H9 (cell line): ENCODE measurements at regions not wholly inside any gene's neighbourhood (a gene's known extent, or its start where the extent isn't known, plus 50 kb on each side); places are given as distances from the start of the nearest gene placed in this dataset.

ENCODE experiments used
- DNase-seq: peaks from one replicate; pipeline ENCODE4 v3.0.0-alpha.2; 2017
- H2AFZ ChIP-seq: one replicate; pipeline ENCODE4 v1.6.1; 2013; ENCODE audit warnings: mild to moderate bottlenecking, low read length, control low read depth, moderate library complexity
- H2AK5ac ChIP-seq: 2 replicates; pipeline ENCODE4 v1.6.1; 2013; ENCODE audit warnings: low read length, control low read depth, mixed read lengths; ENCODE audit not compliant: insufficient read length
- H2BK120ac ChIP-seq: one replicate; pipeline ENCODE4 v1.6.1; 2013; ENCODE audit warnings: low read depth, mild to moderate bottlenecking, low read length, control low read depth, inconsistent platforms; ENCODE audit not compliant: poor library complexity, severe bottlenecking
- H2BK12ac ChIP-seq: 2 replicates; pipeline ENCODE4 v1.6.1; 2013; ENCODE audit warnings: low read length, control low read depth, mixed read lengths, low read depth; ENCODE audit not compliant: insufficient read length
- H2BK15ac ChIP-seq: 2 replicates; pipeline ENCODE4 v1.6.1; 2013; ENCODE audit warnings: low read depth, low read length, control low read depth
- H2BK20ac ChIP-seq: one replicate; pipeline ENCODE4 v1.6.1; 2013; ENCODE audit warnings: low read depth, mild to moderate bottlenecking, low read length, control low read depth, inconsistent platforms; ENCODE audit not compliant: poor library complexity, severe bottlenecking
- H2BK5ac ChIP-seq: 2 replicates; pipeline ENCODE4 v1.6.1; 2013; ENCODE audit warnings: low read length, control low read depth, mixed read lengths; ENCODE audit not compliant: insufficient read length
- H3K14ac ChIP-seq: 2 replicates; pipeline ENCODE4 v1.6.1; 2013; ENCODE audit warnings: low read length, control low read depth; ENCODE audit not compliant: insufficient read depth
- H3K18ac ChIP-seq: 2 replicates; pipeline ENCODE4 v1.6.1; 2013; ENCODE audit warnings: low read depth, mild to moderate bottlenecking, mixed read lengths, low read length, control low read depth; ENCODE audit not compliant: insufficient read length
- H3K23ac ChIP-seq: 2 replicates; pipeline ENCODE4 v1.6.1; 2013; ENCODE audit warnings: low read length, control low read depth, mixed read lengths, low read depth; ENCODE audit not compliant: insufficient read length
- H3K23me2 ChIP-seq: 2 replicates; pipeline ENCODE4 v1.6.1; 2013; ENCODE audit warnings: low read depth, mild to moderate bottlenecking, mixed read lengths, low read length, control low read depth; ENCODE audit not compliant: insufficient read length, poor library complexity, severe bottlenecking
- H3K27ac ChIP-seq: 2 replicates; pipeline ENCODE4 v1.5.1; 2013; ENCODE audit warnings: low read length, control low read depth, mixed read lengths, low read depth; ENCODE audit not compliant: insufficient read length
- H3K27me3 ChIP-seq: 2 replicates; pipeline ENCODE4 v1.6.1; 2013; ENCODE audit warnings: low read length, control low read depth, inconsistent platforms; ENCODE audit not compliant: insufficient read depth
- H3K4ac ChIP-seq: 2 replicates; pipeline ENCODE4 v1.6.1; 2013; ENCODE audit warnings: low read depth, mild to moderate bottlenecking, control low read depth, inconsistent platforms, low read length, moderate library complexity
- H3K4me1 ChIP-seq: 2 replicates; pipeline ENCODE4 v1.6.1; 2013; ENCODE audit warnings: low read length, control low read depth, inconsistent platforms; ENCODE audit not compliant: insufficient read depth
- H3K4me2 ChIP-seq: 2 replicates; pipeline ENCODE4 v1.6.1; 2013; ENCODE audit warnings: low read length, control low read depth, mixed read lengths; ENCODE audit not compliant: insufficient read length, insufficient read depth
- H3K56ac ChIP-seq: 2 replicates; pipeline ENCODE4 v1.6.1; 2013; ENCODE audit warnings: low read depth, mild to moderate bottlenecking, mixed read lengths, low read length, control low read depth; ENCODE audit not compliant: insufficient read length
- H3K79me1 ChIP-seq: 2 replicates; pipeline ENCODE4 v1.6.1; 2013; ENCODE audit warnings: low read depth, mild to moderate bottlenecking, moderate library complexity, low read length, control low read depth, inconsistent platforms; ENCODE audit not compliant: insufficient read depth, poor library complexity, severe bottlenecking
- H3K79me2 ChIP-seq: 2 replicates; pipeline ENCODE4 v1.6.1; 2013; ENCODE audit warnings: low read length, control low read depth, inconsistent platforms; ENCODE audit not compliant: insufficient read depth
- H3K9ac ChIP-seq: 2 replicates; pipeline ENCODE4 v1.6.1; 2013; ENCODE audit warnings: low read length, control low read depth, mixed read lengths; ENCODE audit not compliant: insufficient read length; ENCODE audit errors: extremely low read depth
- H3K9me3 ChIP-seq: one replicate; pipeline ENCODE4 v1.6.1; 2013; ENCODE audit warnings: low read depth, low read length, inconsistent platforms; ENCODE audit not compliant: control insufficient read depth
- H3T11ph ChIP-seq: one replicate; pipeline ENCODE4 v1.6.1; 2013; ENCODE audit warnings: mild to moderate bottlenecking, low read length, control low read depth, inconsistent platforms
- H4K20me1 ChIP-seq: one replicate; pipeline ENCODE4 v1.6.1; 2013; ENCODE audit not compliant: control insufficient read depth, insufficient read length, insufficient read depth
- H4K5ac ChIP-seq: 2 replicates; pipeline ENCODE4 v1.6.1; 2013; ENCODE audit warnings: low read depth, mild to moderate bottlenecking, mixed read lengths, low read length, control low read depth; ENCODE audit not compliant: insufficient read length
- H4K8ac ChIP-seq: replicated peaks from 2 replicates; pipeline ENCODE4 v1.6.1; 2013; ENCODE audit warnings: low read length, control low read depth, mixed read lengths, low read depth; ENCODE audit not compliant: insufficient read length
- H4K91ac ChIP-seq: 2 replicates; pipeline ENCODE4 v1.6.1; 2013; ENCODE audit warnings: low read depth, mild to moderate bottlenecking, moderate library complexity, mixed read lengths, low read length, control low read depth; ENCODE audit not compliant: insufficient read length
- H3K27ac Mint-ChIP-seq, 3 experiments: 2 replicates in 2 of 3; 3 replicates in 1 of 3; pipeline ENCODE4 v1.8.0; 2020 to 2021; ENCODE audit warnings: mixed read lengths in 3 of 3, mild to moderate bottlenecking in 1 of 3, moderate library complexity in 1 of 3
- H3K27me3 Mint-ChIP-seq: 2 replicates; pipeline ENCODE4 v1.8.0; 2021; ENCODE audit warnings: low read depth, mild to moderate bottlenecking, moderate library complexity, mixed read lengths
- H3K36me3 Mint-ChIP-seq, 3 experiments: 2 replicates in 2 of 3; 3 replicates in 1 of 3; pipeline ENCODE4 v1.8.0; 2020 to 2021; ENCODE audit warnings: low read depth in 3 of 3, mixed read lengths in 3 of 3; ENCODE audit not compliant: insufficient read depth in 1 of 3
- H3K4me1 Mint-ChIP-seq, 2 experiments: 2 replicates each; pipeline ENCODE4 v1.8.0; 2020; ENCODE audit warnings: mixed read lengths in 2 of 2
- H3K4me3 Mint-ChIP-seq, 2 experiments: 2 replicates in 1 of 2; 3 replicates in 1 of 2; pipeline ENCODE4 v1.8.0; 2020 to 2021; ENCODE audit warnings: mild to moderate bottlenecking in 2 of 2, mixed read lengths in 2 of 2, moderate library complexity in 1 of 2
- H3K9me3 Mint-ChIP-seq, 2 experiments: 2 replicates in 1 of 2; 3 replicates in 1 of 2; pipeline ENCODE4 v1.8.0; 2020; ENCODE audit warnings: mild to moderate bottlenecking in 2 of 2, mixed read lengths in 2 of 2, moderate library complexity in 1 of 2
- WGBS: extraction: QIAGEN DNeasy Blood & Tissue Kit; methylation state at CpG from one replicate; pipeline ENCODE4 v1.1.7; 2013; ENCODE audit warnings: missing lambda C conversion rate, low lambda C conversion rate, mixed read lengths; ENCODE audit not compliant: insufficient read length; ENCODE audit errors: extremely low coverage; 5-methylcytosine and 5-hydroxymethylcytosine counted together
- TF ChIP-seq, protein P1 (sequence below): fragments of 200-600 bp; sonication (generic); conservative IDR thresholded peaks from 3 replicates; pipeline ENCODE4 v1.8.0; 2021; ENCODE audit warnings: antibody characterized with exemption, mild to moderate bottlenecking

DNA sequence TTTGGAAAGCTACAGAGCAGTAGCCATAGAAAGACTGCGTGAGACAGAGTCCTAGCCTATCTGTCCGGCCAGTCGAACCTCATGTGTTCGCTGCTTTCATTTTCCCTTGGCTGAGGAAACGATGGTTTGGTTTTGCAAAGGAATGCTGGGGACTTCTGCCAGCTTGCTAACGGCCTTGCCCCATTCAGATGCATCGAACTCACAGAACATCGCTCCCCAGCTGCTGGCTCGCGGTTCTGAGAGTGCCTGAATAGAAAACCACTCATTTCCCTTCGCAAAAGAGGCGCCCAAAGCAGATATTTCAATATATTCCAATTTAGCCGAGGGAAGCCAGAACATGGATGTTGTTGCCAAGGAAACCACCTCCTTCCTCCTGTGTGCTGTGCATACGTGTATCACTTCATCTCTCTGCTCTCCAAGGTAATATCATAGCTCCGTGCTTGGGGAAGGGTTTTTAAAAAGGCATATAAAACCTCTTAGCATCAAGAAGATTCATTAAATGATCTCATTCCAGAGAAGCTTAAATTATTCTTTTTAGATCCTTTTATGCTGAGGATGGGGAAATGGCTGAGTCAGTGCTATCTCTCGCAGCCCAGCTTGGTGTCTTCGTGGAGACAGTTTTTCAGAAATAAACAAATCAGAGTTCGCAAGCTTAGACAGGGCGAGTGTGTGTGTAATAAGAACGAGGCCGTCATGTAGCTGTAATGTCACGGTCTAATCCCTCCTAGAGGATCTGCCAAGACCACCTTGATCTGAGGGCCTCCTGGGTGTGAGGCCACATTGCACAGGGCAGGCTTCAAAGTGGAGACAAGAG, 215.2 kb downstream of the RPS24 start:
- no peak for DNase-seq
- Histone ChIP-seq H3K9me3 (no peaks in the 10 kb centered on the region), H3K27ac (no peak overlapping the region), H2BK15ac (no peak overlapping the region), H4K8ac (no peak overlapping the region), H3K18ac (no peak overlapping the region), H3K4ac (no peak overlapping the region), H3T11ph (no peak overlapping the region), H4K5ac (no peak overlapping the region), H3K23me2 (no peaks in the 10 kb centered on the region), H3K27me3 (no peaks in the 10 kb centered on the region), H3K56ac (no peak overlapping the region), H3K79me1 (no peaks in the 10 kb centered on the region), H4K91ac (no peak overlapping the region), H3K4me2 (no peak overlapping the region), H4K20me1 (no peaks in the 10 kb centered on the region), H3K79me2 (no peaks in the 10 kb centered on the region), H2AFZ (no peak overlapping the region), H2BK5ac (no peak overlapping the region), H2AK5ac (no peak overlapping the region), H3K9ac (no peak overlapping the region), H3K23ac (no peak overlapping the region), H2BK20ac (no peak overlapping the region), H3K14ac (no peak overlapping the region), H2BK120ac (no peak overlapping the region), H2BK12ac (no peak overlapping the region), H3K4me1 (no peaks in the 10 kb centered on the region)
- WGBS = no CpG with 5 or more reads among the region's 22 CpGs
- H3K4me3 Mint-ChIP-seq = no peak overlapping the region
- TF ChIP-seq, protein P1, sequence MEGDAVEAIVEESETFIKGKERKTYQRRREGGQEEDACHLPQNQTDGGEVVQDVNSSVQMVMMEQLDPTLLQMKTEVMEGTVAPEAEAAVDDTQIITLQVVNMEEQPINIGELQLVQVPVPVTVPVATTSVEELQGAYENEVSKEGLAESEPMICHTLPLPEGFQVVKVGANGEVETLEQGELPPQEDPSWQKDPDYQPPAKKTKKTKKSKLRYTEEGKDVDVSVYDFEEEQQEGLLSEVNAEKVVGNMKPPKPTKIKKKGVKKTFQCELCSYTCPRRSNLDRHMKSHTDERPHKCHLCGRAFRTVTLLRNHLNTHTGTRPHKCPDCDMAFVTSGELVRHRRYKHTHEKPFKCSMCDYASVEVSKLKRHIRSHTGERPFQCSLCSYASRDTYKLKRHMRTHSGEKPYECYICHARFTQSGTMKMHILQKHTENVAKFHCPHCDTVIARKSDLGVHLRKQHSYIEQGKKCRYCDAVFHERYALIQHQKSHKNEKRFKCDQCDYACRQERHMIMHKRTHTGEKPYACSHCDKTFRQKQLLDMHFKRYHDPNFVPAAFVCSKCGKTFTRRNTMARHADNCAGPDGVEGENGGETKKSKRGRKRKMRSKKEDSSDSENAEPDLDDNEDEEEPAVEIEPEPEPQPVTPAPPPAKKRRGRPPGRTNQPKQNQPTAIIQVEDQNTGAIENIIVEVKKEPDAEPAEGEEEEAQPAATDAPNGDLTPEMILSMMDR = no peak
- H3K9me3 Mint-ChIP-seq = peaks cover 14% of the 10 kb centered on the region in 2 experiments
- peaks cover 3% of the 10 kb centered on the region; the same call in 1 of the 2 replicates for H3K27me3 Mint-ChIP-seq
- H3K36me3 Mint-ChIP-seq = peaks cover 2 to 14% (median 2%) of the 10 kb centered on the region in 3 experiments; a peak in 6 of 7 replicates
- no peak overlapping the region for H3K27ac Mint-ChIP-seq
- H3K4me1 Mint-ChIP-seq = peaks cover 7 to 9% of the 10 kb centered on the region in 2 experiments
